ENCODE measurements at regions not wholly inside any gene's neighbourhood (a gene's known extent, or its start where the extent isn't known, plus 50 kb on each side); places are given as distances from the start of the nearest gene placed in this dataset.
A peak's percentile ranks its signal among the peaks of the same experiment; 100 is the strongest.

GRCh38 chr18:10265560-10266333 is 188.7 kb upstream of the APCDD1 start:
- DNase-seq (ENCODE audit: low read depth in 4 of 4, low spot score in 2 of 4): no peak

GRCh38 chr18:10266334-10266590 is 188.2 kb upstream of the APCDD1 start:
- DNase-seq (ENCODE audit: low read depth in 4 of 4, low spot score in 2 of 4): no peak

- DNase-seq (ENCODE audit: low read depth in 4 of 4, low spot score in 2 of 4): no peak
These were observed 185.2 kb upstream of the APCDD1 start for GRCh38 chr18:10269261-10269660.

GRCh38 chr18:10270151-10270571 is 184.3 kb upstream of the APCDD1 start:
- no peak for DNase-seq (ENCODE audit: low read depth in 4 of 4, low spot score in 2 of 4)

GRCh38 chr18:10271481-10271880 is 183.0 kb upstream of the APCDD1 start:
- DNase-seq (ENCODE audit: low read depth in 4 of 4, low spot score in 2 of 4): no peak

- DNase-seq (ENCODE audit: low read depth in 4 of 4, low spot score in 2 of 4): no peak
These were observed 180.1 kb upstream of the APCDD1 start for GRCh38 chr18:10274301-10274700.

- DNase-seq (ENCODE audit: low read depth in 4 of 4, low spot score in 2 of 4): no peak
These were observed 178.9 kb upstream of the APCDD1 start for GRCh38 chr18:10275486-10275885.

- no peak for DNase-seq (ENCODE audit: low read depth in 4 of 4, low spot score in 2 of 4)
These were observed 176.2 kb upstream of the APCDD1 start for GRCh38 chr18:10278265-10278664.

- no peak for DNase-seq (ENCODE audit: low read depth in 4 of 4, low spot score in 2 of 4)
These were observed 175.0 kb upstream of the APCDD1 start for GRCh38 chr18:10279471-10279870.

- DNase-seq (ENCODE audit: low read depth in 4 of 4, low spot score in 2 of 4): no peak
These were observed 174.4 kb upstream of the APCDD1 start for GRCh38 chr18:10279905-10280644.

GRCh38 chr18:10284540-10285282 is 169.7 kb upstream of the APCDD1 start:
- DNase-seq (ENCODE audit: low read depth in 4 of 4, low spot score in 2 of 4): no peak

GRCh38 chr18:10285283-10285640 is 169.2 kb upstream of the APCDD1 start:
- no peak for DNase-seq (ENCODE audit: low read depth in 4 of 4, low spot score in 2 of 4)

GRCh38 chr18:10286580-10287150 is 167.8 kb upstream of the APCDD1 start:
- DNase-seq (ENCODE audit: low read depth in 4 of 4, low spot score in 2 of 4): no peak

- DNase-seq (ENCODE audit: low read depth in 4 of 4, low spot score in 2 of 4): no peak
These were observed 165.2 kb upstream of the APCDD1 start for GRCh38 chr18:10289251-10289650.

- DNase-seq (ENCODE audit: low read depth in 4 of 4, low spot score in 2 of 4): peak in 1 of 4 donors; percentile 58
These were observed 164.3 kb upstream of the APCDD1 start for GRCh38 chr18:10289951-10290637.

GRCh38 chr18:10290638-10291235 is 163.7 kb upstream of the APCDD1 start:
- no peak for DNase-seq (ENCODE audit: low read depth in 4 of 4, low spot score in 2 of 4)

GRCh38 chr18:10291568-10291981 is 162.9 kb upstream of the APCDD1 start:
- DNase-seq (ENCODE audit: low read depth in 4 of 4, low spot score in 2 of 4): no peak

- no peak for DNase-seq (ENCODE audit: low read depth in 4 of 4, low spot score in 2 of 4)
These were observed 160.5 kb upstream of the APCDD1 start for GRCh38 chr18:10293966-10294365.

GRCh38 chr18:10295751-10296150 is 158.7 kb upstream of the APCDD1 start:
- DNase-seq (ENCODE audit: low read depth in 4 of 4, low spot score in 2 of 4): no peak

- no peak for DNase-seq (ENCODE audit: low read depth in 4 of 4, low spot score in 2 of 4)
These were observed 157.9 kb upstream of the APCDD1 start for GRCh38 chr18:10296491-10296890.

All from left renal cortex interstitium (tissue), 4 donors.